ENCODE measurements at regions not wholly inside any gene's neighbourhood (a gene's known extent, or its start where the extent isn't known, plus 50 kb on each side); places are given as distances from the start of the nearest gene placed in this dataset.

- Histone ChIP-seq H4K91ac (ENCODE audit: low read depth, low read length, poor library complexity) (no peak overlapping the region), H3K27me3 (ENCODE audit: control insufficient read depth in 3 of 3, insufficient read depth in 3 of 3, low read depth in 1 of 3, low read length in 3 of 3) (no peaks in the 10 kb centered on the region), H2BK15ac (ENCODE audit: low read length) (no peak overlapping the region), H3K18ac (ENCODE audit: low read length) (peak overlapping the region; percentile 18), H3K4me2 (ENCODE audit: insufficient read depth, low read length, poor library complexity, severe bottlenecking) (no peak overlapping the region), H3K23ac (ENCODE audit: low read depth, low read length, poor library complexity) (peak overlapping the region; percentile 70), H4K8ac (ENCODE audit: low read depth, low read length) (no peak overlapping the region), H3K14ac (ENCODE audit: low read length) (no peak overlapping the region), H3K4me1 (ENCODE audit: control insufficient read depth in 2 of 2, insufficient read depth in 1 of 2, low read depth in 1 of 2, low read length in 2 of 2) (no peaks in the 10 kb centered on the region), H3K4me3 (ENCODE audit: low read length in 2 of 2) (no peak overlapping the region), H3K27ac (replicated peaks; ENCODE audit: low read length) (no peak overlapping the region), H2AK5ac (ENCODE audit: low read depth, low read length) (no peak overlapping the region), H2BK12ac (ENCODE audit: low read length) (no peak overlapping the region), H2BK120ac (ENCODE audit: low read depth, low read length) (no peak overlapping the region), H3K36me3 (replicated peaks in 1 of 2; ENCODE audit: control insufficient read depth in 2 of 2, insufficient read depth in 2 of 2, low read length in 2 of 2) (no peaks in the 10 kb centered on the region), H3K79me1 (ENCODE audit: low read depth, low read length) (peaks cover 2% of the 10 kb centered on the region), H2BK5ac (ENCODE audit: low read length) (no peak overlapping the region), H3K4ac (ENCODE audit: low read length) (no peak overlapping the region), H3K9me3 (replicated peaks in 1 of 2; ENCODE audit: control insufficient read depth in 2 of 2, insufficient read depth in 1 of 2, low read depth in 1 of 2, low read length in 2 of 2) (peaks cover 0 to 5% of the 10 kb centered on the region in 2 donors), H3K9ac (ENCODE audit: low read depth, low read length, poor library complexity) (no peak overlapping the region), H2AFZ (ENCODE audit: low read length) (no peak overlapping the region)
- WGBS, 2 donors (ENCODE audit: extremely low coverage in 2 of 2, insufficient read length in 2 of 2, insufficient replicate concordance in 1 of 2), result no CpG with 5 or more reads among the region's 9 CpGs
- no peak for DNase-seq (ENCODE audit: low spot score)
These were observed 222.7 kb upstream of the MGMT start for GRCh38 chr10:129244298-129244697.

DNA sequence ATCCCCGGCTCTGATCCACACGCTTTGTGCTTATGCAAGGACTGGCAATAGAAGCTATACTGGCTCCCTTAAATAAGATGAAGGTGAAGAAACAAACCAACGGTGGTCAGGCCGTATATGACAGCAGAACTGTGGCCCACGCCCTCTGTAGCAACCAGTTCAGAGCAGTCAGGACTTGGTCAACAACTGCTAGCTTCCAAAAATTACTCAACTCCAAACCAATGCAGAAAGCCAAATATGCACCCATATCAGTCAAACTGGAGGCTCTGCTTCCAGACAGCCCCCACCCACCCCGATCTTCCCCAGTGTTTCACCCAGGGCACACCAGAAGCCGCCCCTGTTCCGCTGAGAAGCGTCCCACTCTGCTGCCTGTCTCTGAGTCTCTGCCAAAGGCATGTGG lies 222.3 kb upstream of the MGMT start:
- Histone ChIP-seq H3K4me3 (ENCODE audit: low read length in 2 of 2) (no peak overlapping the region), H3K36me3 (replicated peaks in 1 of 2; ENCODE audit: control insufficient read depth in 2 of 2, insufficient read depth in 2 of 2, low read length in 2 of 2) (no peaks in the 10 kb centered on the region), H2AK5ac (ENCODE audit: low read depth, low read length) (no peak overlapping the region), H3K4me2 (ENCODE audit: insufficient read depth, low read length, poor library complexity, severe bottlenecking) (no peak overlapping the region), H3K27ac (replicated peaks; ENCODE audit: low read length) (no peak overlapping the region), H3K23ac (ENCODE audit: low read depth, low read length, poor library complexity) (no peak overlapping the region), H3K14ac (ENCODE audit: low read length) (no peak overlapping the region), H3K79me1 (ENCODE audit: low read depth, low read length) (peaks cover 2% of the 10 kb centered on the region), H2BK12ac (ENCODE audit: low read length) (no peak overlapping the region), H2AFZ (ENCODE audit: low read length) (no peak overlapping the region), H3K9ac (ENCODE audit: low read depth, low read length, poor library complexity) (no peak overlapping the region), H3K4me1 (ENCODE audit: control insufficient read depth in 2 of 2, insufficient read depth in 1 of 2, low read depth in 1 of 2, low read length in 2 of 2) (no peaks in the 10 kb centered on the region), H3K9me3 (replicated peaks in 1 of 2; ENCODE audit: control insufficient read depth in 2 of 2, insufficient read depth in 1 of 2, low read depth in 1 of 2, low read length in 2 of 2) (peaks cover 0 to 5% of the 10 kb centered on the region in 2 donors), H3K27me3 (ENCODE audit: control insufficient read depth in 3 of 3, insufficient read depth in 3 of 3, low read depth in 1 of 3, low read length in 3 of 3) (no peaks in the 10 kb centered on the region), H2BK5ac (ENCODE audit: low read length) (no peak overlapping the region), H2BK15ac (ENCODE audit: low read length) (no peak overlapping the region), H3K18ac (ENCODE audit: low read length) (no peak overlapping the region), H2BK120ac (ENCODE audit: low read depth, low read length) (no peak overlapping the region), H3K4ac (ENCODE audit: low read length) (no peak overlapping the region), H4K91ac (ENCODE audit: low read depth, low read length, poor library complexity) (no peak overlapping the region), H4K8ac (ENCODE audit: low read depth, low read length) (no peak overlapping the region)
- no peak for DNase-seq (ENCODE audit: low spot score)
- no CpG with 5 or more reads among the region's 9 CpGs for WGBS, 2 donors (ENCODE audit: extremely low coverage in 2 of 2, insufficient read length in 2 of 2, insufficient replicate concordance in 1 of 2)

GRCh38 chr10:129253161-129253864 lies 213.7 kb upstream of the MGMT start:
- Histone ChIP-seq H3K36me3 (replicated peaks in 1 of 2; ENCODE audit: control insufficient read depth in 2 of 2, insufficient read depth in 2 of 2, low read length in 2 of 2) (no peaks in the 10 kb centered on the region), H3K23ac (ENCODE audit: low read depth, low read length, poor library complexity) (no peak overlapping the region), H2AK5ac (ENCODE audit: low read depth, low read length) (no peak overlapping the region), H3K4ac (ENCODE audit: low read length) (no peak overlapping the region), H3K9ac (ENCODE audit: low read depth, low read length, poor library complexity) (no peak overlapping the region), H2BK120ac (ENCODE audit: low read depth, low read length) (no peak overlapping the region), H3K4me2 (ENCODE audit: insufficient read depth, low read length, poor library complexity, severe bottlenecking) (no peak overlapping the region), H3K4me3 (ENCODE audit: low read length in 2 of 2) (no peak overlapping the region), H2BK12ac (ENCODE audit: low read length) (no peak overlapping the region), H2BK5ac (ENCODE audit: low read length) (no peak overlapping the region), H3K27me3 (ENCODE audit: control insufficient read depth in 3 of 3, insufficient read depth in 3 of 3, low read depth in 1 of 3, low read length in 3 of 3) (no peaks in the 10 kb centered on the region), H2AFZ (ENCODE audit: low read length) (no peak overlapping the region), H3K9me3 (replicated peaks in 1 of 2; ENCODE audit: control insufficient read depth in 2 of 2, insufficient read depth in 1 of 2, low read depth in 1 of 2, low read length in 2 of 2) (no peaks in the 10 kb centered on the region), H3K18ac (ENCODE audit: low read length) (no peak overlapping the region), H3K4me1 (ENCODE audit: control insufficient read depth in 2 of 2, insufficient read depth in 1 of 2, low read depth in 1 of 2, low read length in 2 of 2) (peaks cover 0 to 2% of the 10 kb centered on the region in 2 donors), H3K27ac (replicated peaks; ENCODE audit: low read length) (no peak overlapping the region), H3K14ac (ENCODE audit: low read length) (no peak overlapping the region), H3K79me1 (ENCODE audit: low read depth, low read length) (no peaks in the 10 kb centered on the region), H2BK15ac (ENCODE audit: low read length) (no peak overlapping the region), H4K8ac (ENCODE audit: low read depth, low read length) (no peak overlapping the region), H4K91ac (ENCODE audit: low read depth, low read length, poor library complexity) (no peak overlapping the region)
- DNase-seq (ENCODE audit: low spot score), result no peak
- no CpG with 5 or more reads among the region's 12 CpGs for WGBS, 2 donors (ENCODE audit: extremely low coverage in 2 of 2, insufficient read length in 2 of 2, insufficient replicate concordance in 1 of 2)

DNA sequence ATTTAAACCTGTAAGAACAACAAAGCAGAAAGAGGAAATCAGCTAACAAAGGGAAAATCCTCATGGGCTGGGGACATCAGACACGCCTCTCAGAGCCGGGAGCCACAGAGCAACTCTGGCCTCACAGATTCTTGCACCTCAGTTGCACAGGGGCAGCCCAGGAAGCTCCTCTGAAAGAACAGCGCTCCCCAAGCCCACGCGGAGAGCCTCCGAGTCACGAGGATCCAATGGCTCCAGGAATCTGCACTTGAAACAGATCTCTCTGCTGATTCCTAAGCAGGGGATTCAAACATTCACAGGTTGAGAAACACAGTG lies 213.2 kb upstream of the MGMT start:
- H3K27me3 ChIP-seq (ENCODE audit: control insufficient read depth in 3 of 3, insufficient read depth in 3 of 3, low read depth in 1 of 3, low read length in 3 of 3), result no peaks in the 10 kb centered on the region
- H3K18ac ChIP-seq (ENCODE audit: low read length), result no peak overlapping the region
- H2BK5ac ChIP-seq (ENCODE audit: low read length), result no peak overlapping the region
- no peak overlapping the region for H3K9ac ChIP-seq (ENCODE audit: low read depth, low read length, poor library complexity)
- peaks cover 0 to 2% of the 10 kb centered on the region in 2 donors for H3K4me1 ChIP-seq (ENCODE audit: control insufficient read depth in 2 of 2, insufficient read depth in 1 of 2, low read depth in 1 of 2, low read length in 2 of 2)
- H3K4me3 ChIP-seq (ENCODE audit: low read length in 2 of 2), result no peak overlapping the region
- H4K8ac ChIP-seq (ENCODE audit: low read depth, low read length), result no peak overlapping the region
- H2AFZ ChIP-seq (ENCODE audit: low read length), result no peak overlapping the region
- H3K36me3 ChIP-seq (replicated peaks in 1 of 2; ENCODE audit: control insufficient read depth in 2 of 2, insufficient read depth in 2 of 2, low read length in 2 of 2), result no peaks in the 10 kb centered on the region
- H2BK12ac ChIP-seq (ENCODE audit: low read length), result no peak overlapping the region
- no peak overlapping the region for H3K4me2 ChIP-seq (ENCODE audit: insufficient read depth, low read length, poor library complexity, severe bottlenecking)
- no peak overlapping the region for H2BK15ac ChIP-seq (ENCODE audit: low read length)
- no peak overlapping the region for H3K27ac ChIP-seq (replicated peaks; ENCODE audit: low read length)
- no peaks in the 10 kb centered on the region for H3K79me1 ChIP-seq (ENCODE audit: low read depth, low read length)
- H3K14ac ChIP-seq (ENCODE audit: low read length), result no peak overlapping the region
- no peaks in the 10 kb centered on the region for H3K9me3 ChIP-seq (replicated peaks in 1 of 2; ENCODE audit: control insufficient read depth in 2 of 2, insufficient read depth in 1 of 2, low read depth in 1 of 2, low read length in 2 of 2)
- H3K4ac ChIP-seq (ENCODE audit: low read length), result no peak overlapping the region
- WGBS, 2 donors (ENCODE audit: extremely low coverage in 2 of 2, insufficient read length in 2 of 2, insufficient replicate concordance in 1 of 2), result no CpG with 5 or more reads among the region's 7 CpGs
- DNase-seq (ENCODE audit: low spot score), result no peak
- H2BK120ac ChIP-seq (ENCODE audit: low read depth, low read length), result no peak overlapping the region
- H4K91ac ChIP-seq (ENCODE audit: low read depth, low read length, poor library complexity), result no peak overlapping the region
- H2AK5ac ChIP-seq (ENCODE audit: low read depth, low read length), result no peak overlapping the region
- no peak overlapping the region for H3K23ac ChIP-seq (ENCODE audit: low read depth, low read length, poor library complexity)

Data from neuronal stem cell (in vitro differentiated cells).